Fibroblast of the aortic adventitia (primary cell): ENCODE measurements at regions not wholly inside any gene's neighbourhood (a gene's known extent, or its start where the extent isn't known, plus 50 kb on each side); places are given as distances from the start of the nearest gene placed in this dataset.

Experiments
- DNase-seq: peaks from one replicate; pipeline ENCODE4 v3.0.0-alpha.2; 2010; ENCODE audit warnings: low read depth
- H3K4me3 ChIP-seq: 2 replicates; pipeline ENCODE4 v1.5.1; 2011; ENCODE audit warnings: low read depth, mild to moderate bottlenecking, control low read depth, low read length, moderate library complexity
- CTCF ChIP-seq: IDR thresholded peaks from 2 replicates; pipeline ENCODE4 v1.5.1; 2011; ENCODE audit warnings: mild to moderate bottlenecking, low read length, control low read depth, inconsistent platforms; ENCODE audit not compliant: insufficient read depth

GRCh38 chr22:47270463-47271135 is 508.1 kb downstream of the TBC1D22A start:
- no peak for DNase-seq
- H3K4me3 ChIP-seq: no peak overlapping the region
- no peak for TF ChIP-seq CTCF

DNA sequence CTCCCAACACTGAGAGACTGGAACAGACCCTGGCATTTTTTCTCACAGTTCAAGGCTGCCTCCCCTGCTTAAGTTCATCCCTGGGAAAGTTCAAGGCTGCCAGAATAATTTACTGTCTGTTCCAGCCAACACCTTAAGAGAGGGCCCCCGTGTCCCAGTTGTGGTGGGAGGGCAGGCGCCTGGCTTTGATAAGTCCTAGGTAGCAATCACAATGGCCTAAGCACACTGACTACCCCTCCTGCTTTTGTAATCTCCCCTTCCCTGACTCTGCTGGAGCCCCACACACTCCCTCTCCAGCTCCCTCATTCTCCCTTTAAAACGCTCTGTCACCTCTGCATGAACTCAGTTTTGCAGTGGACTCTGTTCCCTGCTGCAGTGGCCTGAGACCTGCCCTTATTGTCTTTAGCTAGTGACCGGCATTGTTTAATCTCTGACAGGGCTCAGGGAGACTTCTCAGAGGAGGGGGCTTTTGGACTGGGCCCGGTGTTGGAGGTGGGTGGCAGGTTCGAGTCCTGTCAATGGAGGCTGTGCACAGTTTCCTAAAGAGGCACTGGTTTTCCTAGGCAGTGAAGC is 507.2 kb downstream of the TBC1D22A start:
- no peak for DNase-seq
- no peak for TF ChIP-seq CTCF
- no peak overlapping the region for H3K4me3 ChIP-seq

GRCh38 chr22:47267513-47268282 is 505.2 kb downstream of the TBC1D22A start:
- H3K4me3 ChIP-seq: no peak overlapping the region
- TF ChIP-seq CTCF: no peak
- DNase-seq: no peak

GRCh38 chr22:47266329-47266728 is 503.9 kb downstream of the TBC1D22A start:
- H3K4me3 ChIP-seq: no peak overlapping the region
- no peak for TF ChIP-seq CTCF
- DNase-seq: no peak

GRCh38 chr22:47260551-47260950 is 498.1 kb downstream of the TBC1D22A start:
- no peak for DNase-seq
- H3K4me3 ChIP-seq: no peak overlapping the region
- TF ChIP-seq CTCF: no peak

GRCh38 chr22:47259990-47260389 is 497.5 kb downstream of the TBC1D22A start:
- H3K4me3 ChIP-seq: no peak overlapping the region
- DNase-seq: peak; percentile 11
- no peak for TF ChIP-seq CTCF
